Activated CD4-positive, alpha-beta T cell treated with anti-CD3 and anti-CD28 coated beads, Interleukin-2, amount 10 ng/mL, durations not matched to agents 7 days and 5 days (primary cell): ENCODE measurements at regions not wholly inside any gene's neighbourhood (a gene's known extent, or its start where the extent isn't known, plus 50 kb on each side); places are given as distances from the start of the nearest gene placed in this dataset.

Source experiments
- CTCF ChIA-PET: fragments of 350-600 bp; sonication (Branson Sonifier 250); formaldehyde crosslinking; loops from one replicate; lab custom pipeline; 2021; ENCODE audit warnings: antibody characterized with exemption; lab: Charles Lee
- POLR2A ChIA-PET: fragments of 350-600 bp; sonication (Branson Sonifier 250); formaldehyde crosslinking; loops from one replicate; lab custom pipeline; 2021; ENCODE audit warnings: antibody characterized with exemption; lab: Charles Lee
- DNase-seq: peaks from one replicate; pipeline ENCODE4 v3.0.0-alpha.2; 2020
- H3K27ac Mint-ChIP-seq: one replicate; pipeline ENCODE4 v1.8.0; 2021; ENCODE audit warnings: mild to moderate bottlenecking, moderate library complexity, mixed read lengths
- H3K27me3 Mint-ChIP-seq: one replicate; pipeline ENCODE4 v1.8.0; 2021; ENCODE audit warnings: mixed read lengths
- H3K36me3 Mint-ChIP-seq: one replicate; pipeline ENCODE4 v1.8.0; 2021; ENCODE audit warnings: low read depth, mixed read lengths
- H3K4me1 Mint-ChIP-seq: one replicate; pipeline ENCODE4 v1.8.0; 2021; ENCODE audit warnings: mixed read lengths
- H3K4me3 Mint-ChIP-seq: one replicate; pipeline ENCODE4 v1.8.0; 2021; ENCODE audit warnings: mild to moderate bottlenecking, moderate library complexity, mixed read lengths
- H3K9me3 Mint-ChIP-seq: one replicate; pipeline ENCODE4 v1.8.0; 2021; ENCODE audit warnings: mixed read lengths

- Mint-ChIP-seq H3K9me3 (no peaks in the 10 kb centered on the region), H3K27ac (no peak overlapping the region), H3K4me3 (no peak overlapping the region), H3K36me3 (no peaks in the 10 kb centered on the region), H3K27me3 (peaks cover 3% of the 10 kb centered on the region), H3K4me1 (no peaks in the 10 kb centered on the region)
- ChIA-PET CTCF (no interaction called here), POLR2A (no interaction called here)
- no peak for DNase-seq
These were observed 57.3 kb upstream of the MAGI3 start for GRCh38 chr1:113333056-113333455.

GRCh38 chr1:113340038-113340437 lies 50.3 kb upstream of the MAGI3 start:
- H3K27me3 Mint-ChIP-seq = peaks cover 22% of the 10 kb centered on the region
- CTCF ChIA-PET = no interaction called here
- H3K4me3 Mint-ChIP-seq = no peak overlapping the region
- H3K36me3 Mint-ChIP-seq = no peaks in the 10 kb centered on the region
- no peaks in the 10 kb centered on the region for H3K9me3 Mint-ChIP-seq
- no peak overlapping the region for H3K27ac Mint-ChIP-seq
- POLR2A ChIA-PET = no interaction called here
- DNase-seq = no peak
- no peaks in the 10 kb centered on the region for H3K4me1 Mint-ChIP-seq
